H1 (cell line): ENCODE measurements at regions not wholly inside any gene's neighbourhood (a gene's known extent, or its start where the extent isn't known, plus 50 kb on each side); places are given as distances from the start of the nearest gene placed in this dataset.
"Not testable (repeated sequence)": the region's sequence is repeated elsewhere in the genome, so short reads cannot be mapped to it uniquely, and the experiment has no call there.

Experiments used
- CTCF ChIP-seq, 3 experiments: IDR thresholded peaks; 1 replicate in 2 of 3; 2 replicates in 1 of 3; pipeline versions ENCODE4 v1.5.1 to v1.6.1; 2011; ENCODE audit warnings: low read length in 3 of 3, mild to moderate bottlenecking in 3 of 3, inconsistent platforms in 2 of 3, low read depth in 1 of 3, moderate library complexity in 1 of 3; ENCODE audit not compliant: insufficient read depth in 1 of 3; ENCODE audit errors: control extremely low read depth in 1 of 3
- EP300 ChIP-seq, 2 experiments: IDR thresholded peaks; 1 replicate in 1 of 2; 2 replicates in 1 of 2; pipeline ENCODE4 v1.6.1; 2011 to 2012; ENCODE audit warnings: low read depth in 2 of 2, low read length in 2 of 2, mild to moderate bottlenecking in 2 of 2, borderline replicate concordance in 1 of 2, inconsistent platforms in 1 of 2, moderate library complexity in 1 of 2
- GABPA ChIP-seq: IDR thresholded peaks from 2 replicates; pipeline ENCODE4 v1.6.1; 2011; ENCODE audit warnings: mild to moderate bottlenecking, low read length, moderate library complexity, borderline replicate concordance; ENCODE audit not compliant: insufficient read depth
- POLR2A ChIP-seq, 2 experiments: IDR thresholded peaks; 1 replicate in 1 of 2; 2 replicates in 1 of 2; pipeline ENCODE4 v1.6.1; 2011; ENCODE audit warnings: low read depth in 2 of 2, low read length in 2 of 2, mild to moderate bottlenecking in 2 of 2; ENCODE audit errors: control extremely low read depth in 1 of 2
- SP1 ChIP-seq: IDR thresholded peaks from 2 replicates; pipeline ENCODE4 v1.6.1; 2011; ENCODE audit warnings: low read depth, low read length
- TEAD4 ChIP-seq: IDR thresholded peaks from 2 replicates; pipeline ENCODE4 v1.6.1; 2012; ENCODE audit warnings: low read depth, low read length, inconsistent platforms, mixed read lengths

- not testable (repeated sequence) for TF ChIP-seq SP1; CTCF (IDR thresholded peaks at IDR 0.05; ENCODE audit: control extremely low read depth in 1 of 3, insufficient read depth in 1 of 3, low read depth in 1 of 3, low read length in 3 of 3); POLR2A (IDR thresholded peaks at IDR 0.05; ENCODE audit: control extremely low read depth in 1 of 2, low read depth in 2 of 2, low read length in 2 of 2); GABPA; TEAD4; EP300 (IDR thresholded peaks at IDR 0.05; ENCODE audit: borderline replicate concordance in 1 of 2, low read depth in 2 of 2, low read length in 2 of 2)
Measured at GRCh38 chr2:89202518-89202917, 511.0 kb downstream of the RPIA start.
